SK-N-SH treated with all-trans-retinoic acid at 6 μM for 48 hours (cell line): ENCODE measurements at regions not wholly inside any gene's neighbourhood (a gene's known extent, or its start where the extent isn't known, plus 50 kb on each side); places are given as distances from the start of the nearest gene placed in this dataset.

Source experiments
- ATAC-seq: fragments of 200-7000 bp; cut with Tn5 transposase; 3 replicates; pipeline ENCODE4 v1.9.1; 2020; ENCODE audit warnings: mild to moderate bottlenecking, moderate library complexity
- ARNTL ChIP-seq: fragments of 450-650 bp; formaldehyde crosslinking; IDR thresholded peaks from 2 replicates; pipeline ENCODE4 v1.5.0; 2020; ENCODE audit warnings: low read depth, mild to moderate bottlenecking, moderate library complexity, borderline replicate concordance
- BACH2 ChIP-seq: fragments of 250-450 bp; sonication (Bioruptor Pico); IDR thresholded peaks from 2 replicates; pipeline ENCODE4 v1.9.0; 2021; ENCODE audit warnings: mild to moderate bottlenecking, borderline replicate concordance
- CREB5 ChIP-seq: fragments of 250-450 bp; sonication (Bioruptor Pico); IDR thresholded peaks from 2 replicates; pipeline ENCODE4 v1.5.1; 2020; ENCODE audit warnings: low read depth, mild to moderate bottlenecking, moderate library complexity
- CSDC2 ChIP-seq: fragments of 250-450 bp; sonication (Bioruptor Pico); IDR thresholded peaks from 2 replicates; pipeline ENCODE4 v1.5.0; 2020; ENCODE audit warnings: mild to moderate bottlenecking, moderate library complexity
- ESRRG ChIP-seq: fragments of 250-450 bp; sonication (Bioruptor Pico); IDR thresholded peaks from 2 replicates; pipeline ENCODE4 v1.6.1; 2021; ENCODE audit warnings: mild to moderate bottlenecking
- GLIS3 ChIP-seq: fragments of 250-450 bp; sonication (Bioruptor Pico); IDR thresholded peaks from 2 replicates; pipeline ENCODE4 v1.5.0; 2020; ENCODE audit warnings: mild to moderate bottlenecking, moderate library complexity
- OSR1 ChIP-seq: fragments of 250-450 bp; sonication (Bioruptor Pico); IDR thresholded peaks from 2 replicates; pipeline ENCODE4 v1.8.0; 2022; ENCODE audit warnings: moderate library complexity, mild to moderate bottlenecking, inconsistent platforms
- PPARA ChIP-seq: fragments of 250-450 bp; sonication (Bioruptor Pico); IDR thresholded peaks from 2 replicates; pipeline ENCODE4 v1.5.0; 2020; ENCODE audit warnings: mild to moderate bottlenecking, borderline replicate concordance
- RARB ChIP-seq: fragments of 250-450 bp; sonication (Bioruptor Pico); IDR thresholded peaks from 2 replicates; pipeline ENCODE4 v1.8.0; 2021; ENCODE audit warnings: mild to moderate bottlenecking, moderate library complexity
- SNAI2 ChIP-seq: fragments of 250-450 bp; sonication (Bioruptor Pico); IDR thresholded peaks from 2 replicates; pipeline ENCODE4 v1.5.0; 2020; ENCODE audit warnings: mild to moderate bottlenecking, moderate library complexity
- TCF4 ChIP-seq: fragments of 250-450 bp; sonication (Bioruptor Pico); IDR thresholded peaks from 2 replicates; pipeline ENCODE4 v1.8.0; 2021; ENCODE audit warnings: mild to moderate bottlenecking, moderate library complexity, borderline replicate concordance
- TOX ChIP-seq: fragments of 250-450 bp; sonication (Bioruptor Pico); IDR thresholded peaks from 2 replicates; pipeline ENCODE4 v1.8.0; 2021; ENCODE audit warnings: mild to moderate bottlenecking, moderate library complexity, borderline replicate concordance
- ZC3H10 ChIP-seq: fragments of 250-450 bp; sonication (Bioruptor Pico); IDR thresholded peaks from 2 replicates; pipeline ENCODE4 v1.5.1; 2021; ENCODE audit warnings: mild to moderate bottlenecking, moderate library complexity
- ZFP3 ChIP-seq: fragments of 250-450 bp; sonication (Bioruptor Pico); IDR thresholded peaks from 2 replicates; pipeline ENCODE4 v1.5.0; 2020; ENCODE audit warnings: mild to moderate bottlenecking, moderate library complexity
- ZFP30 ChIP-seq: fragments of 450-650 bp; formaldehyde crosslinking; IDR thresholded peaks from 2 replicates; pipeline ENCODE4 v1.5.0; 2022; ENCODE audit warnings: mild to moderate bottlenecking, moderate library complexity
- ZNF565 ChIP-seq: fragments of 450-650 bp; formaldehyde crosslinking; conservative IDR thresholded peaks from 2 replicates; pipeline ENCODE4 v1.5.0; 2020; ENCODE audit warnings: low read depth, mild to moderate bottlenecking, moderate library complexity
- ZNF70 ChIP-seq: fragments of 450-650 bp; formaldehyde crosslinking; IDR thresholded peaks from 2 replicates; pipeline ENCODE4 v1.5.0; 2020; ENCODE audit warnings: mild to moderate bottlenecking, moderate library complexity
- ZNF8 ChIP-seq: fragments of 450-650 bp; formaldehyde crosslinking; IDR thresholded peaks from 2 replicates; pipeline ENCODE4 v1.5.0; 2020; ENCODE audit warnings: mild to moderate bottlenecking, moderate library complexity
- TF ChIP-seq, protein P1 (sequence below): fragments of 250-450 bp; sonication (Bioruptor Pico); IDR thresholded peaks from 2 replicates; pipeline ENCODE4 v1.5.1; 2021; ENCODE audit warnings: mild to moderate bottlenecking, moderate library complexity
- TF ChIP-seq, protein P2 (sequence below): fragments of 250-450 bp; sonication (Bioruptor Pico); IDR thresholded peaks from 2 replicates; pipeline ENCODE4 v1.5.0; 2020; ENCODE audit warnings: mild to moderate bottlenecking, moderate library complexity
- TF ChIP-seq, protein P3 (sequence below): fragments of 250-450 bp; sonication (Bioruptor Pico); IDR thresholded peaks from 2 replicates; pipeline ENCODE4 v1.8.0; 2021; ENCODE audit warnings: low read depth, mild to moderate bottlenecking, moderate library complexity, borderline replicate concordance
- TF ChIP-seq, protein P4 (sequence below): fragments of 250-450 bp; sonication (Bioruptor Pico); IDR thresholded peaks from 2 replicates; pipeline ENCODE4 v1.8.0; 2020; ENCODE audit warnings: mild to moderate bottlenecking, moderate library complexity, borderline replicate concordance

- no peak for ATAC-seq
- TF ChIP-seq ZNF8 (CRISPR knock-in tag) (no peak), GLIS3 (CRISPR knock-in tag) (no peak), ARNTL (CRISPR knock-in tag) (no peak), TOX (no peak), CSDC2 (CRISPR knock-in tag) (no peak), ESRRG (CRISPR knock-in tag) (no peak), PPARA (CRISPR knock-in tag) (no peak), ZNF70 (CRISPR knock-in tag) (no peak), TCF4 (no peak)
- TF ChIP-seq, protein P1, sequence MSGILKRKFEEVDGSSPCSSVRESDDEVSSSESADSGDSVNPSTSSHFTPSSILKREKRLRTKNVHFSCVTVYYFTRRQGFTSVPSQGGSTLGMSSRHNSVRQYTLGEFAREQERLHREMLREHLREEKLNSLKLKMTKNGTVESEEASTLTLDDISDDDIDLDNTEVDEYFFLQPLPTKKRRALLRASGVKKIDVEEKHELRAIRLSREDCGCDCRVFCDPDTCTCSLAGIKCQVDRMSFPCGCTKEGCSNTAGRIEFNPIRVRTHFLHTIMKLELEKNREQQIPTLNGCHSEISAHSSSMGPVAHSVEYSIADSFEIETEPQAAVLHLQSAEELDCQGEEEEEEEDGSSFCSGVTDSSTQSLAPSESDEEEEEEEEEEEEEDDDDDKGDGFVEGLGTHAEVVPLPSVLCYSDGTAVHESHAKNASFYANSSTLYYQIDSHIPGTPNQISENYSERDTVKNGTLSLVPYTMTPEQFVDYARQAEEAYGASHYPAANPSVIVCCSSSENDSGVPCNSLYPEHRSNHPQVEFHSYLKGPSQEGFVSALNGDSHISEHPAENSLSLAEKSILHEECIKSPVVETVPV (CRISPR knock-in tag) = no peak
- TF ChIP-seq, all 23 proteins: peak for 0
These were observed 101.9 kb upstream of the PARP8 start for GRCh38 chr5:50564558-50564957.

- TF ChIP-seq CREB5 (CRISPR knock-in tag) = no peak
- no peak for TF ChIP-seq ZNF70 (CRISPR knock-in tag)
- TF ChIP-seq BACH2 (CRISPR knock-in tag) = no peak
- no peak for TF ChIP-seq ESRRG (CRISPR knock-in tag)
- no peak for TF ChIP-seq ZFP3 (CRISPR knock-in tag)
- TF ChIP-seq CSDC2 (CRISPR knock-in tag) = no peak
- TF ChIP-seq, protein P2, sequence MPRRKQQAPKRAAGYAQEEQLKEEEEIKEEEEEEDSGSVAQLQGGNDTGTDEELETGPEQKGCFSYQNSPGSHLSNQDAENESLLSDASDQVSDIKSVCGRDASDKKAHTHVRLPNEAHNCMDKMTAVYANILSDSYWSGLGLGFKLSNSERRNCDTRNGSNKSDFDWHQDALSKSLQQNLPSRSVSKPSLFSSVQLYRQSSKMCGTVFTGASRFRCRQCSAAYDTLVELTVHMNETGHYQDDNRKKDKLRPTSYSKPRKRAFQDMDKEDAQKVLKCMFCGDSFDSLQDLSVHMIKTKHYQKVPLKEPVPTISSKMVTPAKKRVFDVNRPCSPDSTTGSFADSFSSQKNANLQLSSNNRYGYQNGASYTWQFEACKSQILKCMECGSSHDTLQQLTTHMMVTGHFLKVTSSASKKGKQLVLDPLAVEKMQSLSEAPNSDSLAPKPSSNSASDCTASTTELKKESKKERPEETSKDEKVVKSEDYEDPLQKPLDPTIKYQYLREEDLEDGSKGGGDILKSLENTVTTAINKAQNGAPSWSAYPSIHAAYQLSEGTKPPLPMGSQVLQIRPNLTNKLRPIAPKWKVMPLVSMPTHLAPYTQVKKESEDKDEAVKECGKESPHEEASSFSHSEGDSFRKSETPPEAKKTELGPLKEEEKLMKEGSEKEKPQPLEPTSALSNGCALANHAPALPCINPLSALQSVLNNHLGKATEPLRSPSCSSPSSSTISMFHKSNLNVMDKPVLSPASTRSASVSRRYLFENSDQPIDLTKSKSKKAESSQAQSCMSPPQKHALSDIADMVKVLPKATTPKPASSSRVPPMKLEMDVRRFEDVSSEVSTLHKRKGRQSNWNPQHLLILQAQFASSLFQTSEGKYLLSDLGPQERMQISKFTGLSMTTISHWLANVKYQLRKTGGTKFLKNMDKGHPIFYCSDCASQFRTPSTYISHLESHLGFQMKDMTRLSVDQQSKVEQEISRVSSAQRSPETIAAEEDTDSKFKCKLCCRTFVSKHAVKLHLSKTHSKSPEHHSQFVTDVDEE (CRISPR knock-in tag) = no peak
- TF ChIP-seq ARNTL (CRISPR knock-in tag) = no peak
- TF ChIP-seq, protein P1 (CRISPR knock-in tag) = no peak
- TF ChIP-seq OSR1 = no peak
- TF ChIP-seq PPARA (CRISPR knock-in tag) = no peak
- TF ChIP-seq RARB (CRISPR knock-in tag) = no peak
- no peak for TF ChIP-seq ZNF8 (CRISPR knock-in tag)
- TF ChIP-seq, protein P3, sequence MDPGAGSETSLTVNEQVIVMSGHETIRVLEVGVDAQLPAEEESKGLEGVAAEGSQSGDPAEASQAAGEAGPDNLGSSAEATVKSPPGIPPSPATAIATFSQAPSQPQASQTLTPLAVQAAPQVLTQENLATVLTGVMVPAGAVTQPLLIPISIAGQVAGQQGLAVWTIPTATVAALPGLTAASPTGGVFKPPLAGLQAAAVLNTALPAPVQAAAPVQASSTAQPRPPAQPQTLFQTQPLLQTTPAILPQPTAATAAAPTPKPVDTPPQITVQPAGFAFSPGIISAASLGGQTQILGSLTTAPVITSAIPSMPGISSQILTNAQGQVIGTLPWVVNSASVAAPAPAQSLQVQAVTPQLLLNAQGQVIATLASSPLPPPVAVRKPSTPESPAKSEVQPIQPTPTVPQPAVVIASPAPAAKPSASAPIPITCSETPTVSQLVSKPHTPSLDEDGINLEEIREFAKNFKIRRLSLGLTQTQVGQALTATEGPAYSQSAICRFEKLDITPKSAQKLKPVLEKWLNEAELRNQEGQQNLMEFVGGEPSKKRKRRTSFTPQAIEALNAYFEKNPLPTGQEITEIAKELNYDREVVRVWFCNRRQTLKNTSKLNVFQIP (CRISPR knock-in tag) = no peak
- TF ChIP-seq ZC3H10 (CRISPR knock-in tag) = no peak
- no peak for TF ChIP-seq SNAI2 (CRISPR knock-in tag)
- TF ChIP-seq, protein P4, sequence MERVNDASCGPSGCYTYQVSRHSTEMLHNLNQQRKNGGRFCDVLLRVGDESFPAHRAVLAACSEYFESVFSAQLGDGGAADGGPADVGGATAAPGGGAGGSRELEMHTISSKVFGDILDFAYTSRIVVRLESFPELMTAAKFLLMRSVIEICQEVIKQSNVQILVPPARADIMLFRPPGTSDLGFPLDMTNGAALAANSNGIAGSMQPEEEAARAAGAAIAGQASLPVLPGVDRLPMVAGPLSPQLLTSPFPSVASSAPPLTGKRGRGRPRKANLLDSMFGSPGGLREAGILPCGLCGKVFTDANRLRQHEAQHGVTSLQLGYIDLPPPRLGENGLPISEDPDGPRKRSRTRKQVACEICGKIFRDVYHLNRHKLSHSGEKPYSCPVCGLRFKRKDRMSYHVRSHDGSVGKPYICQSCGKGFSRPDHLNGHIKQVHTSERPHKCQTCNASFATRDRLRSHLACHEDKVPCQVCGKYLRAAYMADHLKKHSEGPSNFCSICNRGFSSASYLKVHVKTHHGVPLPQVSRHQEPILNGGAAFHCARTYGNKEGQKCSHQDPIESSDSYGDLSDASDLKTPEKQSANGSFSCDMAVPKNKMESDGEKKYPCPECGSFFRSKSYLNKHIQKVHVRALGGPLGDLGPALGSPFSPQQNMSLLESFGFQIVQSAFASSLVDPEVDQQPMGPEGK (CRISPR knock-in tag) = no peak
- no peak for TF ChIP-seq TCF4
- no peak for TF ChIP-seq ZFP30
- TF ChIP-seq ZNF565 (CRISPR knock-in tag) = no peak
- ATAC-seq = no peak; the same call in 2 of the 3 replicates
These were observed 92.3 kb upstream of the PARP8 start for GRCh38 chr5:50574121-50574520.
